ENCODE measurements at regions not wholly inside any gene's neighbourhood (a gene's known extent, or its start where the extent isn't known, plus 50 kb on each side); places are given as distances from the start of the nearest gene placed in this dataset.
"Not testable (repeated sequence)": the region's sequence is repeated elsewhere in the genome, so short reads cannot be mapped to it uniquely, and the experiment has no call there.

DNA sequence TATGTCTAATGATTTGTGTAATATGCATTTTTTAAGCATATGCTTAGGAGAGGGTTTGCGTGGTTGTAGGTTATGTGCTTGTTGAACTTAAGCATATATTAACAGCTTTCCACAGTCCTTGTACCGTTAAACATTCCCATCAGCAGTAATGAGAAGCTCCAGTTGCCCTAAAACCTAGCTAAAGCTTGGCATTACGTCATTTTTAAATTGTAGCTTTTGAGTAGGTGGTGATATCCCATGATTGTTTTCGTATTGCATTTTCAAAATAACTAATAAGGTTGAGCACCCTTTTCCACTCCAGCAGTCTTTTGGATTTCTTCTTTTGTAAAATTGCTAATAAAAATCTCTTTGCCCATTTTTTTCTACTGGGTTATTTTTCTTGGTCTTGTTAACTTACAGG, 453.1 kb upstream of the GCFC2 start:
- DNase-seq = no peak

DNA sequence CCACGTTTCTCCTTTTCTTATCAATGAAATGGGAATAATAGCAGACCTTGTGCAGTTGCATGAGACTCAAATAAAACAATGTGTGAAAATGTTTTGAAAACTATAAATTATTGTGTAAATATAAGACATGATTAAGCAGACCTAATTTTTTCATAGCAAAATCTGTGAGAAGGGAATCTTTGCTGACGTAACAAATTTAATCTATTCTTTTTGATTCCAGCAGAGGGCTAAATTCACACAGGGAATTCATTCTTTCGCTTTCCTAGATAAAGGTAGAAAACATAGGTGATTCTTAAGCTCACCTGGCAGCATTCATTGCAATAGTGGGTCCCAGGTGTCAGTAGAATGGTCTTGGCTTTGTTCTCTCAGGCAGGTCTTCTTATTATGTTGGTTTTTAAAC, 450.0 kb upstream of the GCFC2 start:
- DNase-seq = no peak

DNA sequence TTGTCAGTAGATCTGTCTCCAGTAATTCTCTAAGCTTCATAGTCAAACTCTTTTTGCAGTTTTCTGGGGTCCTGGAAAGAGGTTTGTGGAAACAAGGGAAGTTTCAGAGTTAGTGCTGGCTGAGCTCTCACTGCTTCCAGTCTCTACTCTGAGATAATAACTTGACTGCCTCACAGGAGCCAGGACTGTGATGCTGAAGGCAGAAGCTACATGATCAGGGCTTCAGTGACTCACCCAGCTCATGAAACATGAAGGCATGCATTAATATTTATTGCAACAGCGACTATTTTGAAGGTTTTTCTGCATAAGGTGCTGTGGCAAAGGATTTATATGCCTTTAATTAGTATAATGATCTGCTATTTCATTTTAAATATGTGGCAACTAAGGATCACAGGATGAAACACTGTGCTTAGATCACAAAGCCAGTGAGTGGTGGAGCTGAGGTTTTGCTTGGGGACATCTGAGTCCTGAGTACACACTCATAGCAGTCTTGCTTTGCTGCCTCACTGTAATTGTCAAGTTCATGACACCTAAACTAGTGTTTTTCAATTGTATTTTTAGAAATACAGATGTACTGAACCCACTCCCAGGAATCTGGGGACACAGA, 448.4 kb upstream of the GCFC2 start:
- no peak for DNase-seq

DNA sequence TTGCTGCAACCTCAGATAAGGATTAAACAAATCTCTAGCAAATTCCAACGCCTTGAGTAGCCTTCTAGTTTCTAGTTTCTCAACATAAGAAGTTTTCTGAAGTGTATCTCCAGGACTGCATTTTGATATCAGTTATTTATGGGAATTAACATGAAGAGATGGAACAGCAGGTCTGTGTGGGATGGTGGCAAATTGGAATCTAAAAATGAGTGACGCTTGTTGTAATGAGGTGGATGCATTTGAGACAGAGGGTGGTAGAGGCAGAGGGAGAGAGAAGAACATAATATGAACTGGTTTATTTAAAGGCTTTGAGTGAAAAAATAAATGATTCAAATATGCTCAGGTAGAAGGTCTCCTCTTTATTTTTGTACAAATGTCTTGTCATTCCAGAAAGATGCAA, 446.8 kb upstream of the GCFC2 start:
- no peak for DNase-seq

DNA sequence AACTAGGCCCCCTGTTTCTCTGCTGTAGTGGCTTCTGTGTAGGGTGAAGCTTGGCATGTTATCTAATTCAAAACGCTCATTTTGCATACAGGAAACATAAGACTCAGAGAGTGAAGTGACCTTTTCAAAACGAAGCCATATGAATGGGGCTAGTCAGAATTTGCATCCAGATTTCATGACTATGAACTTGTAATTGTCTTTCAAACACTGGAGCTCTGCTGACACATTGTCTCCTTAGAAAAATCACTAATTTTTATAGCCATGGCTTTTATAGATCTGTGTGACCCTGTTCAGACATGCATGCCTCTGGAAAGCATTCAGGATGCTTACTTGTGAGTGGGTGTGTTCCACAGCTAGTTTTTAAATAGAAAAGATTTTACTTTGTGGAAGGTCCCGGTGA, 444.3 kb upstream of the GCFC2 start:
- DNase-seq = no peak

DNA sequence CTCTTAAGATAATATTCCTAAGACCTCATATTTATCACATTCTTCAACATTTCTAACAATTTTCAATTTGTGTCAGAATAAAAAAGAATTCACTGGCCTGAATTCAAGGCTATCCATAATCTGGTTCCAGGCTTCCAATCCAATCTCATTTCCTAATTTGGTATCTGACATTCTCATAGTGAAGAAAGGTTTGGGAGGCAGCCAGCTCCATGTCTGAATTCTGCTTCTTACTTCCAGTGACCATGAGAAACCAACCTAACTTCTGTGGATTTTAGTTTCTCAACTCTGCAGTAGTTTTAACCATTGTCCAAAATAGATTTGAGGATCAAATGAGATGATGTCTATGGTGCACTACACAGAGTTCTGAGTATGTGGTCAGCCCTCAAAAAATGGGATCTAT, 439.1 kb upstream of the GCFC2 start:
- no peak for DNase-seq

DNA sequence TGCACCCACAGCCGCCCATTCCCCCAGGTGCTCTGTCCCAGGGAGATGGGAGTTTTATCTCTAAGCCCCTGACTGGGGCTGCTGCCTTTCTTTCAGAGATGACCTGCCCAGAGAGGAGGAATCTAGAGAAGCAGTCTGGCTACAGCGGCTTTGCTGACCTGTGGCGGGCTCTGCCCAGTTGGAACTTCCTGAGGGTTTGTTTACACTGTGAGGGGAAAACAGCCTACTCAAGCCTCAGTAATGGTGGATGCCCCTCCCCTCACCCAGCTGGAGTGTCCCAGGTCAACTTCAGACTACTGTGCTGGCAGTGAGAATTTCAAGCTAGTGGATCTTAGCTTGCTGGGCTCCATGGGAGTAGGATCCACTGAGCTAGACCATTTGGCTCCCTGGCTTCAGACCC, 428.6 kb upstream of the GCFC2 start:
- DNase-seq = not testable (repeated sequence)

DNA sequence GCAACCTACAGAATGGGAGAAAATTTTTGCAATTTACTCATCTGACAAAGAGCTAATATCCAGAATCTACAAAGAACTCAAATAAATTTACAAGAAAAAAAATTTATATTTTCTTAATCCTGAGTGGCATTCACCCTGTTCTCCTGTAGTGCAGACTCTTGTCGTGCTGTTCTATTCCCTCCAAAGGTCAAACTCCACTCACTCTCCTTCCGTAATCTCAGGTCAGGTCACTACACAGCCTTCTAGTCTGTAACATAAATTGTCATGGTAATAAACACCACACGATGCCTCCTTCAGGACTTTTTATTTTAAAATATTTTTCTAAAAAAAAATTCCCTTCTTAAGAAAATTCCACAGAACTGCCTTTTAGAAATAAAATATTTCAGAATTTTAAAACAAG, 417.9 kb upstream of the GCFC2 start:
- DNase-seq = no peak

DNA sequence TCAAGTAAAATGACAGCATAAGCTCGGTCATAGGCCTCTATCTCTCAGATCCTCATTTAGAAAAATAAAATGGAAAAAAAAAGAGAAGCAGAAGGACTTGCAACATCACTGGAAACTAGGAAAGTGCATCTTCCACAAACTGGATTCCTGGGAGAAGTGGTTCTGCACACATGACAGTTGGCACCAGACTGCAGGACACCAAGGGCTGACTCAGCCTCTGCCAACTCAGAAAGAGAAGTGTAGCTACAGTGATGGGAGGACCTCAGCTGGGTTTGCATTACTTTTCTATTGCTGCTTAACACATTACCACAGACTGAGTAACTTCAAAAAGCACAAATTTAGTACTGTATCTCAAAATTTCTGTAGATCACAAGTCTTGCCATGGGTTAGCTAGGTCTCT, 409.5 kb upstream of the GCFC2 start:
- DNase-seq = no peak

DNA sequence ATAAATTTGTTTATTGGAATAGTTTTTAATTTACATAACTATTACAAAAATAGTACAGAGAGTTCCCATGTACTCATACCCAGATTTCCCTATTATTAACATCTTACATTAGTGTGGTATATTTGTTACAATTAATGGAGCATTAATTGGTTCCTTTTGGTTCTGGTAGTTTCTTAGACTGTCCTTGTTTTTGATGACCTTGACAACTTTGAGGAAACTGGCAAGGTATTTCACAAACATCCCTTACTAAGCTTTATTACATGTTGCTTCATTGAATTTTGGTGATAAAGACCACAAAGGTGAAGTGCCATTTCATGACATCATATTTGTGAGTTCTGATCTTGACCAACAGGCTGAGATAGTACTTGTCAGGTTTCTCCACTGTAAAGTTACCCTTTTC, 379.0 kb upstream of the GCFC2 start:
- DNase-seq = no peak

DNA sequence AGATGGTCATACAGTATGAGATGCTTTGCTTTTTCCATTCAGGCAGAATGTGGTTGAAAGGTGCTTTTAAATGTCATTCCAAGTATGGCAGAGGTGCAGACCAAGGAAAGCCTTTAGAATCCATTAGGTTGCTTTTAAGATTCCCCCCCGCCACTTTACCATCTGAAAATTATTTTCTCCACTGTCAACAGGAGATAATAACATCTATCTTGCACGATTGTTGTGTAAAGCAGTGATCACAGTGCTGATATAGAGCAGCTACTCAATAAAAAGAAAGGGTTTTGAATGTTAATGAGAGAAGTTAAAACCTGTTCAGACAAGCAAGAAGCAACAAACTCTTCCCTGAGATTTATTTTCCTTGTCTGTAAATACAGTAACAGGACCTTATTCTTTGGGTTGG, 372.5 kb upstream of the GCFC2 start:
- no peak for DNase-seq

DNA sequence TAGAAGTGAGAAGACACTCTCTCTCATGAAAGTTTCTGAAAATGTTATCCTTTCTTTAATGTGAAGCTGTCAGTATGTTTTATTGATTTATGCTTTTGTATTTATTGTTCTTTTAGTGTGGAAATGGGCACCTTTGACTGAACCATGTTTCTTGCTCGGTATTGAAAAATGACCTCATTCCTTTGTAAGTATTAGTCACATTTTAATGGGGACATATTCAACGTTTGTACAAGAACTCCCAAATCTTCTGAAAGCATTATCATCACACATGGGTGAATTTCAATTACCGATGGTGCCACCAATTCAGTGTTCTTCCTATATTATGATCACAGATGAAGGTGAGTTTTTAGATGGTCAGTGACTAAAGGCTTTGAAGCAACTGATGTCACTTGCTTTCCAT, 371.8 kb upstream of the GCFC2 start:
- no peak for DNase-seq

DNA sequence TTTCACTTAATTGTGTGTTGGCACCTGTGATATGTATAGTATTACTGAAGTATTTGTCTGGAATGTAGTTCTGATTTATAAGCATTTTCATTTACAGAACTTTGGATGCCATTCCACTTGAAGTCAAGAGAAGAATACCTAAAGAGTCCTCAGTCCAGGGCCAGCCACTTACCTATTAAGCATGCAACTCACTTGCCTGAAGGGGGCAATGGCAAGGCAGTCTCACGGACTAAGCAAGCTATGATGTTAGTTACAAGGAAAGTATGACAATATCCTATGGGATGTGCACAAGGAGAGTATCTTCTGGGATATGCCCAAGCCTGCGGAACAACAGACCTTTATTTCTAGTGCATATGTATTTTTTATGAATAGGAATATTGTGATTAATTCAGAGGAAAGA, 369.4 kb upstream of the GCFC2 start:
- DNase-seq = no peak

DNA sequence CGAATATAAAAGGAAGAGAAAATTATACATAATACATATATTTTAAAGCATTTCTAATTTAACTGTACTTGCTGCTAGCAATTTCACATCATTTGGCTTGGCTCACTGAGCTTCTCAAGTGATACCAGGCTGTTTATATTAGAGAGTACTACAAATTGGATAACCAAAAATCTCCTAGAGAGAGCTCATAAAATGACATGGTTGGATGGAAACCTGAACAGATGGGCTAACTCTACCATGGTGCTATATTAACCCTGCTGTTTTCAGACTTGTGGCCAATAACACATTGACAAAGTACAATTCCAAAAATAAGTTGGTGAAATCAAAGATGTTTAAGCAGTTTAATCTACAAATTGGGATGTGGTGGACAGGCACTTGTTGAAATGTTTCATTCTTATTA, 364.4 kb upstream of the GCFC2 start:
- no peak for DNase-seq

DNA sequence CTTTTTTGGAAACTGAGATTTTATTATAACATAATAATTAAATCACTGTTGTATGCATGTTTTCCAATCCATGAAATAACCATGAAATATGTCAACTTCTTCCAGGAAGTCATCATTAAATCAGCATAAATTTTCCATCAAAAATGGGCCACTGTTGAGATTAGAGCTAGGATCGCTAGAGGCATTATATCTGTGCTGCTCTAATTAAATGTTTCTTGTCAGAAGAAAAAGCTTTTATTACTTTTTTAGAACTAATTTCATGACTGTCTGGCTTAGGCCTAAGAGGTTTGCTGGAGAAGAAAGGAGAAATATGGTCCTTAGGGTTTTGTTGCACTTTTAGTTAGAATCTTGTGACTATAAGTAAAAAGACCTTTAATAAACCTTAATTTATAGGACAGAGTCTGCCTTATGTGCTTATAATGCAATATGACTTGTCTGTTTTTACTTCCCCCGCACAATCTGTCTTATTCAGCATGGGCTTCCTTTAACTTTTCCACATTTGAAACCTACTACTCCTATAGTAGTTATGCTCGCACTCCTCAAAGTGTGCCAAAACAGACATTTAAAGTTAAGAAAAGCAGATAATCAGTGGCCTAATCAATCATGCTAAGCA, 363.4 kb upstream of the GCFC2 start:
- no peak for DNase-seq

DNA sequence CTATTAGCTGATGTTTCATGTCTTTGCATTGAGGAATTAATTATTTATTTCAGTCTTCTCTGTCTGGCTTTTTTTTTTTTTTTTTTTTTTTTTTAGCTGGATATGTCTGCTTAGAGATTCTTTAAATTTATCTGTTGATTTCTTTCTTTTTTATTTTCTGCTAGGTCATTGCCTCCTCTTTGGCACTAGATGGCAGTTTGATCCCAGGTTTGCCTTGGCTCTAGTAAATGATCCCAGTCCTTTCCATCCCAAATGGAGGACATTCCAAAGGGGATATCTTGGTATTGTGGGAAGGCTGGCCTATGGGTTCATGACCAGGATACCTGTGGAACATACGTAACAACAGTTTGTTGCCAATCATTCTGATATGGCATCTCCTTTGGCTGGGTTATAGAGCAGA, 339.5 kb upstream of the GCFC2 start:
- no peak for DNase-seq

DNA sequence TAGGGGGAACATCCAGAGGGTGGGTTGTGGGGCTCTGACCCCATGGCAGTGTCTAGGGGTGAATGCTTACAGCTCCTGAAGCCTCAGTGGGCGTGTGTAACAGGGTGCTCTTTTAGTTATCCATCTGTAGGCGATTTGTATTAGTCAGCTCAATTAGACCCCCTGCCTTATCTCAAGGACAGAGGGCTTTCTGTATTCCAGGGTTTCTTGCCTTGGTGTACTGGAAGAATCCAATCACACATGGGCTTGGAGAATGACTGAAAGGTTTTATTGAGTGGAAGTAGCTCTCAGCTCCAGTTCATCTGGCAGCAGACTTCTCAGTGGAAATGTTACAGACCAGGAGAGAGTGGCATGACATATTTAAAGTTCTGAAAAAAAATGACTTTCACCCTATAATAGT, 334.0 kb upstream of the GCFC2 start:
- no peak for DNase-seq

DNA sequence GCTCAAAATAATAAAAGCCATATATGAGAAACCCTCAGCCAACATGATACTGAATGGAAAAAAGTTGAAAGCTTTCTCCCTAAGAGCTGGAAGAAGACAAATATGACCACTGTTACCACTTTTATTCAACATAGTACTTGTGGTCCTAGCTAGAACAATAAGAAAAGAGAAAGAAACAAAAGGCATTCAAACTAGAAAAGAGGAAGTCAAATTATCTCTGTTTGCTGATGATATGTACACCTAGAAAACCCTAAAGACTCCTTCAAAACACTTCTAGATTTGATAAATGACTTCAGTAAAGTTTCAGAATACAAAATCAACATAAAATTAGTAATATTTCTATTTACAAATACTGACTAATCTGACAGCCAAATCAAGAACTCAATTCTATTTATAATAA, 328.8 kb upstream of the GCFC2 start:
- DNase-seq = no peak

DNA sequence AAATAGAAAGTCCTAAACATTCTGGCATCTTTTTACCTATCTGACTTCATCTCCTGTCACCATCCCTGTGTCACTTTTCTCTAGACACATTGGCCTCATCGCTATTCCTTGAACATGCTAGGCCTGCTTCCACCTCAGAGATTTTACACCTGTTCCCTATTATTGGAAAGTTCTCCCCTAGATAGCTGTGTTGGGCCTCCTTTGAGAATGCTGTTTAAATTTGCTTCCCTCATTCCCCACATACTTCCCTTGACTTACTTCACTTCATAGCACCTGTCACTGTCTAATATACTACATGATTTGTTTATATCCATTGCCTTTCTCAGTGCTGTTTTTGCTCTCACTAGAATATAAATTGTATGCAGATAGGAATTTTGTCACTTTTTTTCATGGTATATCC, 317.0 kb upstream of the GCFC2 start:
- no peak for DNase-seq

DNA sequence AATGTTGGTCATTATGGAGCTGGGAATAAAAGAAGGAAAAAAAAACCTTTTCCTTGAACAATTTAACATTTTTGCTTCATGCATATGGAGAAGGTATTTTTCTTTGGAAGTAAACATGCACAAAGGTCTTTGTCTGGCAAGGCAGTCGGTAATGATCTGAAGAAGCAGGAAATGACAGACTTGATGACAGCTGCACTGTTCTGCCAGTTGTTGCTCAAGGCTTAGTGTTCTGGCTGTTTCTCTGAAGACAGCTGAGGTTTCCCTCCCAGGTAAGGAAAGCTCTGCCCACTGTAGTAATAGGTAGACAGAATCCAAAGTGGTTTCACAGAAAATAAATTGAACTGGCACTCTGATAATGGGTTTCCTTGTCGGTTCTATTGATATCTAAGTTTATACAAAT, 308.4 kb upstream of the GCFC2 start:
- DNase-seq = peak; percentile 0

DNA sequence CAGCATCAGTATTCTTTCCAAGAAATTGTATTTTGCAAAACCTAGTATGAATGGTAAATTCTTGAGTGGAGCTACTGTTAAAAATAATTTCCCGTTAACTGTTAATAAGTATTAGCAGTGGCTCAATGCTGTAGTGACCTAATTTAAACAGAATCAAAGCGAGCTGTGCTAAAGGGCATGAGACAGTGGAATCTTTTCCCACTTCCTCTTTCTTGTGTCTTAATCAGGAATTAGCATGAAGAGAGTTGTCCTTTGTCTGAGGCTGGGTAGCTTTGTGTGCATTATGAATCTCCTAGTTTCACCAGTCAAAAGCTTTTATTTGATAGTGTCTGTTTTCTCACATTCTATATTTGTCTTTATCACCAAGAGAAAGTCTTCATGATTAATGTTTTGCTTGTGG, 298.8 kb upstream of the GCFC2 start:
- DNase-seq = no peak

DNA sequence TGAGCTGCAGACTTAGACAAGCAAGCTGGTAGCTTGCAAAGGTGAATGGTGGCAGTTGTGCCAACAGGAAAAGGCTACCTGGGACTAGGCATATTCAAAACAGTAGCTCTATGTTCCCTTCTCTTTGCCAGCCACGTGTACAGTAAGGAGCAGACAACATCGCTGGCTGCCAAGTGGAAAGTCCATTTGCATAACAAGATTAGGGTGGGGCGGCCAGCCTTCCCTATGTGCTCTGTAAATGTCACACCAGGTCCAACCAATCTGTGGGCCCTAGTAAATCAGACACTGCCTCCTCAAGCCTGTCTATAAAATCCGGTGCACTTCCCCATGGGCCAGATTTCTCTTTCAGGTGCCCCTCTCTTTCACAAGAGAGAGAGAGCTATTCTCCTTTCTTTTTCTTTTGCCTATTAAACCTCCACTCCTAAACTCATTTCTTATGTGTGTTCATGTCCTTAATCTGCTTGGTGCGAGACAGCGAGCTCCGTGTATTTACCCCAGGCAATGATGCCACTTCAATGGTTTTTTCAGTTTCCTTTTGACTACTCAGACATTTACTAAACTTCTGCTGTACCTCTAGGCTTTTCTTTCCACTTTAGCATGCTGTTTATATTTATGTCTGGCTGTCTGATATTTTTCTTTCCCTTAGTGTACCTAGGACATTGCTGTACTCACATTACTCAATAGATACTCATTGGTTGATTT, 297.4 kb upstream of the GCFC2 start:
- DNase-seq = no peak

DNA sequence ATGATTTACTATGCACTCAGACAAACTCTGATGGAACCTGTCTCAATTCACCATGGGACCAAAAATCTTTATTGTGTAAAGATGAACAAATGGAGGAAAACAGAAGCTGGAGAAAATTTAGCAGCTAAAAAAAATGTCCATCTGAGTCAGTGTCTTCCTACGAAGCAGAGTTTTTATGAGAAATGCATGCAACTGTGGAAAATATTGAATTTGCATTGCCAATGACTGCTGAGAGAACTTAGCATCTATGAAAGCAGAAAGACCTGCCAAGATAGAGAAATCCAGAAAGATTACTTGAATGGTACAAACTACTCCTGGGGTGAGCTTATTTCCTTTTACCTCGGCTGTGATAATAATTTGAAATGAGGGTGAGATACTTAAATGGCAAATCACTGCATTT, 289.7 kb upstream of the GCFC2 start:
- no peak for DNase-seq

DNA sequence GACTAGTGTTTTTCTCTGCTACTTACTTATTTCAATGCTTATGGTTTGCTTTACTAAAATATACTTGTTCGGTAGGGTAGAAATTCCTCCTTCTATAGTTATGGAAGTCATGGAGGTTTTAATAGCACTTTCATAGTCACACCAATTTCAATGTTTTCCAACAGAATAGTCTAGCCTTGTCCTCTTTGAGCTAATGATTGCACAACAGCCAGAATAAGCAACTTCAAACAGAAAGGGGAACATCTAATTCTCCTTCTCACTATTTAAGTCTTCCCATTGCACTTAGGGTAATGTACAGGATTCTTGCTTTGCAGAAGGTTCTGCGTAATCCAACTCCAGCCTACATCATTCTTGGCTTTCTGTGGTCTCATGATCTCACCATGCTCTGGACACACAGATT, 287.7 kb upstream of the GCFC2 start:
- no peak for DNase-seq

Measured in skin of body (tissue), 1 donor.